Skin epidermis (tissue), 12 donors: ENCODE measurements at regions not wholly inside any gene's neighbourhood (a gene's known extent, or its start where the extent isn't known, plus 50 kb on each side); places are given as distances from the start of the nearest gene placed in this dataset.

Experiments
- H3K27ac ChIP-seq, 21 experiments: fragments of 200-600 bp; sonication (generic) in 11 of 21; one replicate each; pipeline ENCODE4 v1.5.0; 2020; ENCODE audit warnings: mild to moderate bottlenecking in 3 of 21, inconsistent platforms in 2 of 21, moderate library complexity in 2 of 21
- H3K4me3 ChIP-seq, 7 experiments: fragments of 200-600 bp; sonication (generic) in 2 of 7; one replicate each; pipeline ENCODE4 v1.5.0; 2020; ENCODE audit warnings: inconsistent platforms in 2 of 7, mild to moderate bottlenecking in 2 of 7, moderate library complexity in 1 of 7

DNA sequence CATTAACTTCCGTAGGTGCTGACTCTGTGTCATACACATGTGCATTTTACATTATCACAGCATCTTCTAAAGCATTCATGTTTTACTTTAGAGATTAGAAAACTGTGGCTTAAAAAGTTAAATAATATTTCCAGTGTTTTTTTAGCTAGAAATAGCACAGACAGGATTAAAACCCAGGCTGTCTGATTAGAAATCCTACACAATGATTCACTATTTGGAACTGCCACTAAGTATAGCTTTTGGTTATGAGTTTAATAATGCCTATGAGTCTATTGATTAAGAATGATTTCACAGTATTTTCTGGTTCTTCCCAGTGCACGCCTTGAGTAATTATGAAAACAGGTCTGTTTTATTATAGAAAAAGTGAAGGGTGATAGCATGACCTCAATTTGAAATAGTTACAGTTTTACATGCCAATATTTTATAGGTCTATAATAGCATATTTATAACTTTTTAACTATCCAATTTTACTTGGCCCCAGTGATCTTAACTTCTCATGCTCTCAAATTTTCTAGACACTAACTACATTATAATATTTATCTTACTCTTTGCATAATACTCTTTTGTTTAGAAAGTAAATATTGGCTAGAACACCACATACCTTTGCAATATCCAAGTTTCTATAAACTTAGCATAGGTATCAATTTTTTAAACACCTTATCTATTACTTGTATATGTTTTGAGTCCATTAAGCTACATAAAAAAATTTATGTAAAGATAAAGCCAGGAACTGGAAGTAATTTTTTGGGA lies 313.2 kb downstream of the RND3 start:
- H3K27ac ChIP-seq, result no peak overlapping the region
- no peak overlapping the region for H3K4me3 ChIP-seq

DNA sequence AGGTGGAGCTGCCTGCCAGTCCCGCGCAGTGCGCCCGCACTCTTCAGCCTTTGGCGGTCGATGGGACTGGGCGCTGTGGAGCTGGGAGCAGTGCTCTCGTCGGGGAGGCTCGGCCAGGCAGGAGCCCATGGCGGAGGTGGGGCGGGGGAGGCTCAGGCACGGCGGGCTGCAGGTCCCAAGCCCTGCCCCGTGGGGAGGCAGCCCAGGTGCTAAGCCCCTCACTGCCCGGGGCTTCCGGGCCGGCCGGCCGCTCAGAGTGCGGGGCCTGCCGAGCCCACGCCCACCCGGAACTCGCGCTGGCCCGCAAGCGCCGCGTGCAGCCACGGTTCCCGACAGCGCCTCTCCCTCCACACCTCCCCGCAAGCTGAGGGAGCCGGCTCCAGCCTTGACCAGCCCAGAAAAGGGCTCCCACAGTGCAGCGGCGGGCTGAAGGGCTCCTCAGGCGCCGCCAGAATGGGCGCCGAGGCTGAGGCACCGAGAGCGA lies 316.4 kb downstream of the RND3 start:
- Histone ChIP-seq H3K27ac (no peak overlapping the region), H3K4me3 (no peak overlapping the region)

DNA sequence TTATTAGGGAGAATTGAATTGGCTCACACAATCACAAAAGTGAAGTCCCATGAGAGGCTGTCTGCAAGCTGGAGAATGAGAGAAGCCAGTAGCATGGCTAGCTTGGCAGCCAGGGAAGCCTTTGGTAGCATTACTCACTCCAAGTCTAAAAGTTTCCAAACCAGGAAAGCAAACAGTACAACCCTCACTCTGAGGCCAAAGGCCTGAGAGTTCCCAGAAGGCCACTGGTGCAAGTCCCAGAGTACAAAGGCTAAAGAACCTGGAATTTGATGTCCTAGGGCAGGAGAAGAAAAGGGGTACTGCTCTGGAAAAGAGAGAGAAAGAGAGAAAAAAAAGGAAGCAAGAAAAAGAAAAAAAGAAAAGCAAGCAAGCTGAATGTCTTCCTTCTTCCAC lies 318.2 kb downstream of the RND3 start:
- no peak overlapping the region for H3K4me3 ChIP-seq
- peak overlapping the region in 1 of 21 experiments; percentile 6 for H3K27ac ChIP-seq

DNA sequence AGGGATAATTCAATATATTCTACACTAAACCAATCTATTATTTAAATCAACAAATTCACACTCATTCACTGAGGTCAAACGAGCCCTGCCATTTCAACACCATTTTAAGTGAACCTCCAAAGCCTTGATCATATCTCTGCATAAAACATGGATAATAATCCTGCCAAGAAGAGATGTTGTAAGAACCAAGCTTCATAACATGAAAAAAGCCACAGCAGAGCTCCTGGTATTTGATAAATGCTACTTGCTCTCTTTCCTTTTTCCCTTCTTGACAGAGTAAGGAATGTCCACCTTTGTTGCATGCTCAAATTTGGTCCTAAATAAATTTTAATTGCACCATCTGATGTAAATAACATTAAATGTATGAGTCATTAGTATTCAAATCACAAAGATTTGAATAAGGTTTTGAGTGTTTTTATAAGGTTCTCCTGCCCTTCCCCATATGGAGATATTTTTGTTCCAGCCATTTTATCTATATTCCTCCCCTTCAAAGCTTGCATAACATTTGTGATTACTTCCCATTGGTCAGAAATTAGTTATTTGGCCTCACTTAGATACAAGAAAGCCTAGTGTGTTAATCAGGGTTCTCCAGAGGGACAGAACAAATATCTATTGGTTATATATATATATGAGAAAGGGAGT lies 318.8 kb downstream of the RND3 start:
- no peak overlapping the region for H3K27ac ChIP-seq
- no peak overlapping the region for H3K4me3 ChIP-seq

DNA sequence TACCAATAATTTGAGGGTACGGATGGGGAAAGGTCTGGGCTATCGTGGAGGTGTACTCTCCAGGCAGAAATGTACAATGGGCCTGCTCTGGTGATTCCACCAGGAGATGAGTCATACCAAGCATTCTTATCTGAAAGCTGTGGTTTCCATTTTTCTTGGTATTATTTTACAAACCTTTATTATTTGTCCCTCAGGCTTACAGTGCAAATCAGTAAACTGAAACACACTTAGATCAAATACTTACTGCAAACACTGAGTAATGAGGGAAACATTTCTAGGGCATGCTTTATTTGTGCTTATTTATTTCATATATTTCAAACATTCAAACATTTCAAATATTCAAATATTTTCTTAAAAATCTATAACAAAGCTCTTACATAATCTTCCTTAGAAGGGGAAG lies 319.8 kb downstream of the RND3 start:
- Histone ChIP-seq H3K27ac (peak overlapping the region in 1 of 21 experiments; percentile 18), H3K4me3 (no peak overlapping the region)

DNA sequence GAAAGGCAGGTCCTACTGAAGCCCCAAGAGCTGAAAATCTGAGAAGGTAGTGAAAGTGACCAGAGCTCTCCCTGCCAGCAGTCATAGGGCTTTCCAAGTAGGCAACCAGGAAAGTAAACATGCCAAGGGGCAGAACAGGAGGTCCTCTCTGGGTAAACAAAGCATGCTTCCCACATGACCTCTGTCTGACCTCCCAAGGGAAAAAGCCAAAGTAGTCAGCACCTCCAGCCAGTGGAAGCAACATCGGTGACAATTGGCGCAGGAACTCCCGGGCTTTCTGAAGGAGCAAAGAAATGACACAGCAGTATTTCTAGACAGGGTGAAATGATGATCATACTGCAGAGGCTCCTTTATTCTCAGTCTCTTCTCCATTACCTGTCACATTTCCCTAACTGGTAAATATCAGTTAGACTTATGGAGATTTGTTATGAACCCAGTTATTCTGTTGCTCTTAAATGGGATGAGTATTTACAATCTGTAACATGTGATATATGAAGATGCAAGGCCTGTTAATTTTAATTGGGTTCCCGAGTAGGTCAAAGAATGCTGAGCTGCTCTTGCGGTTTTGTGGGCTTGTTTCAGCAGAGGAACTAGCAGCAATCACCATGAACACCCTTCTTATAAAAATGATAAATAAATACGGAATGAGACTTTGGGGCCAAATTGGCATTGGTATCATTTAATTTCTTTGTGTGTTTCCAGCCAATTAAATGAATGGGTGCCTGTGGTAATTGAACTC lies 321.0 kb downstream of the RND3 start:
- Histone ChIP-seq H3K4me3 (no peak overlapping the region), H3K27ac (no peak overlapping the region)

DNA sequence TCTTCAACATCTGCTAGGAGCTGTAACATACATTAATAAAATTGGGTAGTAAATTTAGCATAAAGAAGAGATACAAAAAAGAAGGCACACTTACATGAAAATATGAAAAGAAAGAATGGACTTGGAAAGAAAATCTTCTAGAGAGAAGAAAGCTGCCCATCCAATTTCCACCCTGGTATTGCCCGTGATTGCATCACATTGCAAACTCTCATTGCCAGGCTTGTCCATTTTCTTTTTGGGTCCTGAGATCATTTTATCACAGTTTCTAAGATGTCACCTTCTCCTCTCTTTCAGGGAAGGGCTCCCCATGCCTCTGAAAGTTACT lies 321.5 kb downstream of the RND3 start:
- no peak overlapping the region for H3K4me3 ChIP-seq

DNA sequence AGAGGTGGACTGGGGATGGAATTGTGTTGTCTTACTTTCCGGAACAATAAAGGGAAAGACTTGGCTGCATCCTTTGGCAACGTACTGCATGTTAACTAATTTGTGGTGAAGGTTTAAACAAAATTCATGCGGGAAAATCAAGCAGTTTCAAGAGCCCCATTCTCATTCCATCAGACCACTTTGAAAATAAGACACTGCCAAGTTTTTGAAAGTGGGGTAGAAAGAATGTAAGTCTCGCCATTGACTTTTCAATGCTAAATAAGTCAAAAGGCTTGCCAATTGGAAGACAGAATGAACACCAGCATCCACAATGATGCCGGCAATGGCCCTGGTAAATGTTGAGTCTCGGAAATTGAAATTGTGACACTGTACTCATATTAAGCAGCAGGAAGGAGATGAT lies 322.0 kb downstream of the RND3 start:
- no peak overlapping the region for H3K4me3 ChIP-seq
- H3K27ac ChIP-seq, result no peak overlapping the region

More for the DNA sequence above, 321.5 kb downstream of the RND3 start:
- no peak overlapping the region for H3K27ac ChIP-seq

DNA sequence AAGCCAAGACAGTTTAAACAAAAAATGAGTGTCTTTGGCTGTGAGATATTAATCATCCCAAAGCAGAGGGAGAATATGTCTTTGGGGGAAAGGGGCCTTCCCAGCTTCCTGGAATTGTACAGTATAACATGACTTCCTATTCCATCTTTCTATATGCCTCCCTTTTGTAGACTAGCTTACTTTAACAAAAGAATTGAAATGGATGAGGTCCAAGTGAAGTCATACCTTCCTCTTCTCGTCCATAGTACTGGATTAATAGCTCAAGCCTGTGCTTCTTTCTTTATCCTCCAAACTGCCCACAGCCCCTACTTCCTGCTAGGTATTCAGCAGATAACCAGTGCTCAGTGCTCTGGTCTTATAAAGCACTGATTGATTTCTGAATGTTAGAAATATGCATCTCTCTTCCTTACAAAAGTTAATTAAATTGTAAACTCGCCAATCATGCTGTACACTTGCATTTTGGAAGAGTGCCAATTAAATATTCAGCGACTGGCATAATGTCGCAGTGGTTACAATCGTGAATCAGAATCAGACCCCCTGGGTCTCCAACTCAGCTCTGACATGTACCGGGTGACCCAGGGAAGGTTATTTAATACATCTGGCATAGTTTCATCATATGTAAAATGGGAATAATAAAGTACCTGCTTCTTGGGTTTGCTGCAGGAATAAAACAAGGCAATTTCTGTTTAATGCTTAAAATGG lies 325.1 kb downstream of the RND3 start:
- Histone ChIP-seq H3K27ac (no peak overlapping the region), H3K4me3 (no peak overlapping the region)

DNA sequence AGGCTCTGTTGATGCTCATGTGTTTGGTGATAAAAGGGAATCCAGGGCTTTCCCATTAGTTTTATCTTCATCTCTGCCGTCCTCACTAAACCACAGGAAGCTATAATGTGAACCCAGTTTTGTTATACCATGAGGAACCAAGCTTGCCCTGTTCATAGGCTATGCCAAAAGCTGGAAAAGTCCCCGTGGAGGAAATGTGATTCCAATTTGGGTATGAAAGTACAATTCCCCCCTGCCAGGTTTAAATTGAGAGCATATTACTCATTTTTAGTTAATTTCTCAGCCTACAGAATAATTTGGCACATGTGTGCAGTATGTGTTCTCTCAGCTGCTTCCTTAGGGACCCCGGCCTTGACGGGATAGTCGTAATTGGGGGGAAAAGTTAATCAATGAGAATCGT lies 327.4 kb downstream of the RND3 start:
- Histone ChIP-seq H3K27ac (no peak overlapping the region), H3K4me3 (no peak overlapping the region)

DNA sequence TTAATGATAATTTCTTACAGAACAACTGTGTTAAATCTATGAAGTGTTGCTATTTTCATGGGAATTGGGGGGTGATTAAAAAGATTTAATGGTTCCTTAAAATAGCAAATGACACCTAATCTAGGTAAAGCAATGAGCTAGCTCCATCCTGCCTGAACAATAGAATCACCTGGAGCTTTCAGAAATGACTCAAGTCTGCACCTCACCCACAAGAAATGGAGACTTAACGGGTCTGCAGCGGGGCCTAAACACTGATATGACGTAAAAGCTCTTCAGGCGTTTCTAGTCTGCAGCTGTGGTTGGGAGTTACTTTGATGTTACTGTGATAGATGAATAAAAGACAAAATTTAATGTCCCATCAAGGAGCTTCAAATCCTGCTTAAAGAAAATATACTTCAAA lies 328.2 kb downstream of the RND3 start:
- Histone ChIP-seq H3K4me3 (no peak overlapping the region), H3K27ac (no peak overlapping the region)

DNA sequence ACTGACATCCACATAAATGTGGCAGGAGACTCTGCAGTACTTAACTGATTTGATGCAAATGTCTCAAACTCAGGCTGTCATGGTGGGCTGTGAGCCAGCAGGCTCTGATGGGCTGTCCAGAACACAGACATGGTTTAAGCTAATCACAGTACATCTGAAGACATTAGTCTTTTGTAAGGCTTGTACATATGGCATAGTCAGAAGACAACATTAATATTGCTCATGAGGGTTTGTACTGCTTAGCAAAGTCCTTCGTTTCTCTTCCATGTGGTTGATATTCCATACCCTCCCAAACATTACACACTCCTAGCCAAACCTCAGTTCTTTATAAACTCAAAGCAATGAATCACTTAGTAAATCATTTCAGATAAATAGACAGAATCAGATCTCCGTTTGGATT lies 330.6 kb downstream of the RND3 start:
- Histone ChIP-seq H3K27ac (no peak overlapping the region), H3K4me3 (no peak overlapping the region)

DNA sequence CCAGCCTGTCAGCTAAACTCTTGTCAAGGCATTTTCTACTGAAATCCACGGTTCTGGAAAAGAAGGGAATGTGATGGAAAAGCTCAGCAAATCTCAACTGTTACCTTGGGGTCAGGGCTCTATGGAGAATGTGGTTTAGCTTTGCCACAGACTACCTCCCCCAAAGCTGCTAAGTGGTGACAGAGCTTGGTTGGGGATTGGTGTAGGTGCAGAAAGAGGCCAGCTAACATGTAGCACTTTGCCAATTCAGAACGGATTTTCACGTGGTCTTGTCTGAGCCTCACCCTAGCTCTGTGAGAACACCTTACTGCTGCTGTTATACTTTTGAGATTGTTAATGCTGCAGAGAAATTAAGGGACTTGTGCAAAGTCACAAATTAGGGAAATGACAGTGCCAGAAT lies 331.1 kb downstream of the RND3 start:
- H3K27ac ChIP-seq, result no peak overlapping the region
- no peak overlapping the region for H3K4me3 ChIP-seq

DNA sequence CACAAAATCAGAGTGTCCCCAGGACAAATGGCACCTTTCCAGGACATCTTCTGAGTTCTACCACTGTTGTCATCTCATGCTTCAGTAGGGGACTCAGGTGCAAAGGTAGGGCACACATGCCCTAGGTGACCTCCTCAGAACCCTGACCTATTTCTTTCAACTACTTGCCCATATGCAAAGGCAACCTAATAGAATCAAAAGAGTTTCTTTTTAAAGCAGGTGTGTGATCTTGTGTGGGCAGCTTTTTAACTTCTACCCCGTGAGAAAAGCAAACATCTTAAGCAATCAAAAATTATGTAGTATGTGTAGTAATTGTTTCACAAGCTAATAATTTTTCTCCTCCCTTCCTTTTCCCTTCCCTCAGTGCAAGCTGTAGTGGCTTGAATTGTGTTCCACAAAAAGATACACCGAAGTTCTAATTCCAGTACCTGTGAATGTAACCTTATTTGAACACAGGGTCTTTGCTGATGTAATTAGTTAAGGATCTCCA lies 333.1 kb downstream of the RND3 start:
- Histone ChIP-seq H3K4me3 (no peak overlapping the region), H3K27ac (no peak overlapping the region)

DNA sequence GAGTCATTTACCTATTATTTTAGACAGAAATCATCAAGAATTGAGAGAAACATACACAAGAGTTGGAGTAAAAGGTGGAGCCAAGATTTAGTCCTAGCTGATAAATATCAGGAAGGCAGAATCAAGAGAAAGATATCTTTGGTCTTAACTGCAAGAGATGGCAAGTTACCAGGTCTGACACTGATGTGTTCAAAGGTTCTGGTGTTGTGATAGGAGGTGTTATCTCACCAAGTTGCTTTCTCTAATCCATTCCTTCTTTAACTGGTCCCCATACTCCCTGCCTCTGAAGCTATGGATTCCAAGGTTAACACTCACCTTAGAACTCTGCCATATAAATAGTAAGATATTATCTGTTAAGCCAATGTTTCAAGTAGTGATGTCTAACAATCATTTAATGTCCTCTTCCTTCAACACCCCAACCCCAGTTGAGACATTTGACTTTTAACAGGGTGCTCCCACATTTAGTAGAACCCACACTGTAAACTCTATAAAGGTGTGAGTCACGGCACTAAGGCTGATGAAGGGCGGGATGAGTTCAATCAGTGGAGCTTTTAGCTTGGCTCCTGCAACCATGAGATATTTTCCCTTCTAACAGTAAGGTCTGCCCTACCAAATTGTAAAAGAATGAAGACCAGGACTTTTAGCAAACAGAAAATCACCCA lies 333.7 kb downstream of the RND3 start:
- Histone ChIP-seq H3K27ac (no peak overlapping the region), H3K4me3 (no peak overlapping the region)

DNA sequence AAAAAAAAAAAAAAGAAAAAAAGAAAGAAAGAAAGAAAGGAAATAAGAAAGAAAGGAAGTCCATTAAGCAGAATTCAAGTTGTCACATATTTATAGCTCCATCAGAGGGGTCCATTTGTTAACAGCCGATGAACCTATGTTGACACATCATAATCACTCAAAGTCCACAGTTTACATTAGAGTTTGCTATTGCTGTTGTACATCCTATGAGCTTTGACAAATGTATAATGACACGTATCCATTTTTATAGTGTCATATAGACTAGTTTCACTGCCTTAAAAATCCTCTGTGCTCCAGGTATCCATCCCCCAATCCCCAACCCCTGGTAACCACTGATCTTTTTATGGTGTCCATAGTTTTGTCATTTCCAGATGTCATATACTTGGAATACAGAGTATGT lies 335.2 kb downstream of the RND3 start:
- no peak overlapping the region for H3K27ac ChIP-seq

DNA sequence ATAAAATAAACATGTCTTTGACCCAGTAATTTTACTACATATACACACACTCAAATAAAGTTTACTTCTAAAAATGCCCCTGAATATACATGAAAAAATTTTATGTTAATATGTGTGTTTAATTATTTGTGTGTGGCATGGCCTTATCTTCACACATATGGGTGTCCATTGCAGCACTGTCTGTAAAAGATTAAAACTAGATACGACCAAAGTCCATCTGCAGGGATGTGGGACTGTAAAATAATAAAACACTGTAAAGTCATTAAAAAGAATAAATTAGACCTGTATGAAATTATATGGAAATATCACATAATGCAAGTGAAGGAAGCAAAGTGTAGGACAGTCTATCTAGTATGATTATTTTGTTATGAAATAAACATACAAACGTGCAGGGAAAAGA lies 337.3 kb downstream of the RND3 start:
- no peak overlapping the region for H3K4me3 ChIP-seq
- H3K27ac ChIP-seq, result no peak overlapping the region

More for the DNA sequence above, 335.2 kb downstream of the RND3 start:
- H3K4me3 ChIP-seq, result no peak overlapping the region

DNA sequence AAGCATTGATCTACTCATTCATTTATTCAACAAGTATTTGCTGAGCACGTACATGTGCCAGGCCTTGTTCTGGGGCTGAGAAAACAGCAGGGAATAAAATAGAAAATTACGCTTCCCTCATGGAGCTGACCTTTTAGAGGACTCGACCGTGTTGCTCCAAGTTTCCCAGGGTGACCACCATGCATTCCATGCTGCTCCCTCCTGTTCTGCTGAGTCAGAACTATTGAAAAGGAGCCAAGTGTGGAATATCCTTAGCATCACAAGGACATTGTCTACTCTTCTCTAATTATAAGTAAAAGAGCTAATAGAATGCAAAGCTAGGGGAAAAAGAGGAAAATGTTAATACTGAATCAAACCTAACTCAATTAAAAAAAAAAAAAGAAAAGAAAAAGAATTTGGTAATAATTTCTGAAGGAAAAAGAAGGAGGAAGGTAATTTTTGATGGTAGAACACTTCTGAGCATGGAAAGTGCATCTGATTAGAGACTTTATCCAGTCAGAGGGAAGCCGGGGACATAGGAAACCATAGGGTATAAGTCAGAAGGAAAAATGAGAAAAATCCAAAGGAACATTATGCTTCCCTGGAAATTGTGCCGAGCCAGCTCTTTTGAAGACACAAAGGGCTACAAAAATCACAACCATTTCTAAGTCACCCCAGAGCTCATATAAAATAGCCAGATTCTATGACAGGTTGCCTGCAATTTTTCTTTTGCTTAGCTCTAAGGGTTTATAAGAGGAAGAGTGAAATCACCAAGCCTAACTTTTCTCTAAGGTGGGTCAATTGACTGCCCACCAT lies 339.4 kb downstream of the RND3 start:
- Histone ChIP-seq H3K4me3 (no peak overlapping the region), H3K27ac (no peak overlapping the region)

DNA sequence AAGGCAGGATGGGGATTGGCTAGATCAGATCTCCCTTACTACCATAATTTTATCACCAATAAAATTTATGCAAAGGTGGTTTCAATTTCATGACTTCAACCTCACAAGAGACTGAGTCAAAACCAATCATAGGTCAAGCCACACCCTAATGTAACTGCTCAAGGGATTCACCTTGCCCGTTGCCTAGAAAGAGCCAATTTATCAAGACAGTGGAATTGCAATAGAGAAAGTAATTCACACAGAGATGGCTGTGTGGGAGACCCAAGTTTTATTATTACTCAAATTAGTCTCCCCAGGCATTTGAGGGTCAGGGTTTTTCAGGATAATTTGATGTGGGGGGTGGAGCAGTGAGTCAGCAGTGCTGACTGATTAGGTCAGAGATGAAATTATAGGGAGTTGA lies 340.6 kb downstream of the RND3 start:
- H3K27ac ChIP-seq, result no peak overlapping the region
- H3K4me3 ChIP-seq, result no peak overlapping the region
